ENCODE measurements at regions not wholly inside any gene's neighbourhood (a gene's known extent, or its start where the extent isn't known, plus 50 kb on each side); places are given as distances from the start of the nearest gene placed in this dataset.

DNA sequence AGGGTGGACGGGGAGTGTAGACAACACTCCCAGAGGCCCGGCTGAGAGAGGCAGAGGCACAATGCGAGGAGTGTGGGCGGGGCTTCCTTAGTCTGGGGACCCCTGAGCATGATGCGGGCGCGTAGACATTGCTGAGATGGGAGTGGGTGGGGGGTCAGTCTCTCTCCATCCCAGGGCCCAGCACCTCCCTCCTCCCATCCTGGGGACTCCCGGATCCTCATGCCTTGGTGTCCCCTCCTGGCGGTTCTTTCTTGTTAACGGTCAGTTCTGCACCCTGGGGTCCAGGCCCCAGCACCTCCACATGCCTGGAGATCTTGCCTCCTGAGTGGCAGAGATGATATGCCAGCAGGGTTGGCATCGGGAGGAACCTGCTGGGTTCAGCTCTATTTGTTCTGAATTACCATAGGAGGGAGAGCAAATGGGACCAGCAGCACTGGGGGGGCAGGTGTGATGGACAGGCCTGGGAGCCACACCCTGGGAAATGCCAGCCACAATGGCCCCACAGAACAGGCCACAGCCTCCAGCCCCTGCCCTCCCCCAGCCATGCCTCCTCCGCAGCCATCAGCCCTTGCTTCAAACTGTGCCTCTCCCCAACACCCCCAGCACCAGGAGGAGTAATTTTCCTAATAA lies 55.7 kb downstream of the RTL6 start:
- in situ Hi-C loops (cut with MboI; ENCODE audit: low sequenced_read_pairs) = no loop called here
- Histone ChIP-seq H3K4me1 (no peaks in the 10 kb centered on the region), H3K27me3 (ENCODE audit: low read depth) (no peaks in the 10 kb centered on the region), H3K36me3 (replicated peaks) (no peaks in the 10 kb centered on the region), H3K9me3 (no peaks in the 10 kb centered on the region), H3K4me3 (no peak overlapping the region)
- no peak for DNase-seq (ENCODE audit: low spot score in 2 of 2)

DNA sequence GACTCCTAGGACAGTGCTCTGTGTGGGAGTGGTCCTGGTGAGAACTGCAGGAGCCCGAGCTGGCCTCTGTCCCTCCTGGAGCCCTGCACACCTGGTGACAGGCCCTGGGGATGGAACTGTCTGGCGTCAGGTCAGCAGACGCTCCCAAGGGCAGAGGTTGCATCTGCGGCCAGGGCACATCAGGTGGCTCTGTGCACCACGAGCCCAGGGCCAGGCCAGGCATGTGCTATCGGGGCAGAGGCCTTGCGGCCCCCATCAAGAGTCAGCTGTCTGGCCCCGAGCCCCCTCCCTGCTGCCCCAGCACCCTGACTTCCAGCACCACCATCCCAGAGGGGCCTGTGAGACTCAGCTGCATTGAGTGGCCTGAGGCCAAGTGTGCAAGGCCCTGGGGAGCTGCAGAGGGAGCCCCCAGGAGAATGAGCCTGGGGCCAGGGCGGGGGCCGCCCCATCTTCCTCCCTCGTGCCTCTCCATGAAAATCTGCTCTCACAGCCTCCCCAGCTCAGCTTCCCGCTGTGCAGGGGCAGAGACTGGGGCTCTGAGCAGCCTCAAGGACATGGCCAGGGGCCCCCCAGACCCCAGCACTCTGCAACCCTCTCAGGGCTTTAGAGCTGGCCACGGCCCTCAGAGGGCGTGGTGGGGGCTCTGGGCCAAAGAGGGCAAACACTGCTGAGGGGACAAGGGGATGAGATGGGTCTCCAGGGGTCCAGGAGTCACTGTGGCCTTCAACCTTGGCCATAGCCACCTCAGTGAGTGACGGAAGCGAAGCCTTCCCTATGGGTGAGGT lies 56.4 kb downstream of the RTL6 start:
- in situ Hi-C loops (cut with MboI; ENCODE audit: low sequenced_read_pairs) = no loop called here
- H3K36me3 ChIP-seq (replicated peaks) = no peaks in the 10 kb centered on the region
- no peaks in the 10 kb centered on the region for H3K4me1 ChIP-seq
- no peak for DNase-seq (ENCODE audit: low spot score in 2 of 2)
- no peaks in the 10 kb centered on the region for H3K27me3 ChIP-seq (ENCODE audit: low read depth)
- H3K9me3 ChIP-seq = no peaks in the 10 kb centered on the region
- no peak overlapping the region for H3K4me3 ChIP-seq

DNA sequence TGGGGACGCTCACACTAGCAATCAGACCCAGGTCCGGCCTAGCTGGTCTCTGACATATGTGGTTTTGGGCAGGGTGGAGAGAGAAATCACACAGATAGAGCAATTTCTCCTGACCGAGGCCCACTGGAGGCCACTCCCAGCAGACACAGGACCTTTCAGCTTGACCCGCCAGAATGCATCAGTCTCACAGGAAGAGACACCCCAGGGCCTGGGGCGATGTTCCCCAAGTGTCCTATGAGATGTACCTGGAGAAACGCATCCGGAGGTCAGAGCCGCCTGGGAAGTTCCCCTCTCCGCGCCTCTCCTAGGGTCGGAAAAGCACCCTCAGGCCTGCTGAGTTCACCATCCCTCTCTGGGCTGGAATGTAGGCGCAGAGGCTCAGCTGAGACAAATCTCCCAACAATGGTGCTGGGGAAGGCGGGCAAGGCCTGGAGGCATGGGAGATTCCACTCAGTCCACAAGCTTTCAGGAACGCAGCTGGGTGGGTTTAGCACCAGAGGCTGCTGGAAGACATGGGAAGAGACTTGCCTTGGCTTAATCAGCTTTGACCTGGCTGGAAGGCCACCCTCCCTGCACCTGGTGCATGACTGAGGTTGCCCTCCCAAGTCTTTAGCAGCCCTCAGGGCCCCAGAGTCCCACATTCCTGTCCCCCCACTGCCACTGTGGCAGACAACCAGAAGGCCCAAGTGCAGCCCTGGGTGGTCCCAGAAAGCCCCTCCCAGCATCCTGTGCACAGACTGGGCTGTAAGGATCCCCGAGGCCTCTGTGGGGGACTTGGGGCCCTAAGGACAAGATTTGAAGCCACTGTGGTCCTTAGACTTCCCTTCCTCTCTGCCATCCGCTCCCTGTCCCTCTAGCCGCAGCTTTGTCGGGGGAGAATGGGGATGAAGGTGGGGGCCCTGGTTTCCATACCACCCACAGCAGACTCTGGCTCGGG lies 57.5 kb downstream of the RTL6 start:
- Histone ChIP-seq H3K27me3 (ENCODE audit: low read depth) (no peaks in the 10 kb centered on the region), H3K4me1 (no peaks in the 10 kb centered on the region), H3K4me3 (no peak overlapping the region), H3K36me3 (replicated peaks) (no peaks in the 10 kb centered on the region), H3K9me3 (no peaks in the 10 kb centered on the region)
- in situ Hi-C loops (cut with MboI; ENCODE audit: low sequenced_read_pairs) = no loop called here
- DNase-seq (ENCODE audit: low spot score in 2 of 2) = no peak

GRCh38 chr22:44439356-44440223 lies 58.4 kb downstream of the RTL6 start:
- H3K9me3 ChIP-seq = no peaks in the 10 kb centered on the region
- no peak for DNase-seq (ENCODE audit: low spot score in 2 of 2)
- in situ Hi-C loops (cut with MboI; ENCODE audit: low sequenced_read_pairs) = no loop called here
- 0 out of 2 replicates have a peak, but pooled peaks cover 3% of the 10 kb centered on the region for H3K27me3 ChIP-seq (ENCODE audit: low read depth)
- no peak overlapping the region for H3K4me3 ChIP-seq
- H3K36me3 ChIP-seq (replicated peaks) = no peaks in the 10 kb centered on the region
- H3K4me1 ChIP-seq = no peaks in the 10 kb centered on the region

DNA sequence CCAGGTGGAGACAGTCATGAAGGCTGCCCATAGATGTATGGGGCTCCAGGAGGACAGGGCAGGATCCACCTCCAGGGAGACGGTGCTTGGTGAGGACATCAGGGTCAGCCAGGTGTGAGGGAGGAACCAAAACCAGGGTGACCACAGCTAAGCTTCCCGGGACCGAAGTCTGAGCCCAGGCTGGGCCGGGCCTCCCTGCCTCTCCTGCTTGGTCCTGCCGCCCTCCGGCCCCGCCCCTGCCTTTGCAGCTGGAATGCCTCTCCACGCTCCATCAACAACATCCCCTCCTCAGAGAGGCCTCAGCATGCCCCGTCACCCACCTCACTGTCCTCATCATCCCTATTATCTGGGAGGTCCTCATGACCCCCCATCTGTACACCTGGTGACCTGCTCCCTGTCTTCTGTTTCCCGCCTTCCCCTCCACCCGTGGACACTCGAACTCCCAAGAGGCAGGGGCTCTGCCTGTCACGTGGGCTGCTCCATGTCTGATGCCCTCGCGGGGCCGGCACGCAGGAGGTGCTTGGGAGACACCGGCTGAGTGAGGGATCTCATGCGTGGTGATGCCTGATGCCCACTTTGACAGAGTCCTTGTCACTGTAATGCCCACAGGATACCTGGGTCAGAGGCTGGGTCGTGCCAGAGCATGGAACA lies 59.4 kb downstream of the RTL6 start:
- no peaks in the 10 kb centered on the region for H3K36me3 ChIP-seq (replicated peaks)
- no peaks in the 10 kb centered on the region for H3K9me3 ChIP-seq
- no peak for DNase-seq (ENCODE audit: low spot score in 2 of 2)
- 0 out of 2 replicates have a peak, but pooled peaks cover 3% of the 10 kb centered on the region for H3K27me3 ChIP-seq (ENCODE audit: low read depth)
- no peaks in the 10 kb centered on the region for H3K4me1 ChIP-seq
- in situ Hi-C loops (cut with MboI; ENCODE audit: low sequenced_read_pairs) = no loop called here
- H3K4me3 ChIP-seq = no peak overlapping the region

DNA sequence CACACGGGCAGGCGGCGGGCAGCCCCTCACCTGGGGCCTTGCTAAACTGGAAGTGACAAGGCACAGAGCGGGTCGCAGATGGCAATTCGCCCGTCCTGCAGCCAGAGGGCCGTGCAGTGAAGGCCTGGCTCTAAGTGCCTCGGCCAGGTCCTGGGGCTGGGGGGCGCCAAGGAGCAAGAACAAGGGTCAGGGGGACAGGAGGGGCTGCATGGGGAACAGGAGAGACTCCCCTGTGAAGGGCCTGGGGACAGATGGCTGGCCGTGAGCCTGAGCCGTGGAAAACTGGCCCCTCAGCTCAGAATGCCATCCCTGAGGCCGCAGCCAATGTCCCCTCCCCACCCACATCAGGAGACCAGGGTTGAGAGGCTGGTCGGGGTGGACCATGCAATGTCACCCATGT lies 60.0 kb downstream of the RTL6 start:
- H3K9me3 ChIP-seq = no peaks in the 10 kb centered on the region
- DNase-seq (ENCODE audit: low spot score in 2 of 2) = no peak
- no peak overlapping the region for H3K4me3 ChIP-seq
- H3K27me3 ChIP-seq (ENCODE audit: low read depth) = 0 out of 2 replicates have a peak, but pooled peaks cover 3% of the 10 kb centered on the region
- H3K36me3 ChIP-seq (replicated peaks) = no peaks in the 10 kb centered on the region
- in situ Hi-C loops (cut with MboI; ENCODE audit: low sequenced_read_pairs) = no loop called here
- H3K4me1 ChIP-seq = no peaks in the 10 kb centered on the region

DNA sequence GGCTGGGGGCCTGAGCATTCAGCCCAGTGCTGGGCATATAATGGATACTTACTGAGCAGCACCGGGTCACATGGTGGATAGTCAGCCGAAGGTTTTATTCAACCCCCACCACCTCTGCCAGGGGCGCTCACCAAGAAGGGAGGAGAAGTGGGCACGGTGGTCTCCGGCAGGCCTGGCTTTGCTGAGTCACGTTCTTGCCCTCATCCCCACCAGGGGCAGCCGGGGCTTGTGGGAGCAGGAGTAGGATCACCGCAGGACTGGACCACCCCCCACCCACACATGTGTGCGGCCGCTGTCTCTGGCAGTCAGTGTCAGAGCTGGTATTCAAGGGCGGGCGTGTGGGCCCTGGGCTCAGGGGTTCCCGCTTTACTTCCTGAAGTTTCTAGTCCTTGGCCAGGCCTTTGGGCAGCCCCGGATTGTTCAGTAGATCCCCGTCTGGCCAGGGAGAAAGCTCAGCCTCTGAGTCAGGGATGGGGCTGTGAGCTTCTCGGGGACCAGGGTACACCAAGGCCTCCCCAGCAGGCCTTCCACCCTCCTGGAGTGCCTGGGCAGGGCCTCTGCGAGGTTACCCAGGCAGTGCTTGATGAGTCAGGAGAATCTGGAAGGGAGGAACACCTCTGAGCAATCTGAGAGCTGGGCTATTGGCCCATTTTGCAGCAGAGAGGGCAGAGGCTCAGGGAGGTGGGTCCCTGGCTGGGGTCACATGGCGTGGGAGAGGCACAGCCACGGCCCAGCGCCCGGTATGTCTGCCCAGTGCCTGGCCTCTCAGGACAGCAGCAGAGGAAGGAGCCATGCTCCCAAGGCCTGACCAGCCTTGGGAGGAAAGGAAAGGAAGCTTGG lies 60.6 kb downstream of the RTL6 start:
- H3K27me3 ChIP-seq (ENCODE audit: low read depth) = 0 out of 2 replicates have a peak, but pooled peaks cover 3% of the 10 kb centered on the region
- no peak for DNase-seq (ENCODE audit: low spot score in 2 of 2)
- no peak overlapping the region for H3K4me3 ChIP-seq
- no peaks in the 10 kb centered on the region for H3K9me3 ChIP-seq
- in situ Hi-C loops (cut with MboI; ENCODE audit: low sequenced_read_pairs) = no loop called here
- H3K36me3 ChIP-seq (replicated peaks) = no peaks in the 10 kb centered on the region
- no peaks in the 10 kb centered on the region for H3K4me1 ChIP-seq

- H3K9me3 ChIP-seq = no peaks in the 10 kb centered on the region
- no peak overlapping the region for H3K4me3 ChIP-seq
- no peaks in the 10 kb centered on the region for H3K4me1 ChIP-seq
- in situ Hi-C loops (cut with MboI; ENCODE audit: low sequenced_read_pairs) = no loop called here
- H3K36me3 ChIP-seq (replicated peaks) = no peaks in the 10 kb centered on the region
- no peak for DNase-seq (ENCODE audit: low spot score in 2 of 2)
- 0 out of 2 replicates have a peak, but pooled peaks cover 3% of the 10 kb centered on the region for H3K27me3 ChIP-seq (ENCODE audit: low read depth)
Observed at GRCh38 chr22:44436736-44437135, 61.3 kb downstream of the RTL6 start.

- no peak for DNase-seq (ENCODE audit: low spot score in 2 of 2)
- in situ Hi-C loops (cut with MboI; ENCODE audit: low sequenced_read_pairs) = no loop called here
- Histone ChIP-seq H3K9me3 (no peaks in the 10 kb centered on the region), H3K27me3 (ENCODE audit: low read depth) (0 out of 2 replicates have a peak, but pooled peaks cover 3% of the 10 kb centered on the region), H3K36me3 (replicated peaks) (no peaks in the 10 kb centered on the region), H3K4me1 (peaks cover 14% of the 10 kb centered on the region), H3K4me3 (no peak overlapping the region)
Observed at GRCh38 chr22:44431256-44431655, 66.8 kb downstream of the RTL6 start.

GRCh38 chr22:44430716-44431115 lies 67.3 kb downstream of the RTL6 start:
- Histone ChIP-seq H3K27me3 (ENCODE audit: low read depth) (0 out of 2 replicates have a peak, but pooled peaks cover 3% of the 10 kb centered on the region), H3K4me1 (peaks cover 14% of the 10 kb centered on the region), H3K4me3 (no peak overlapping the region), H3K9me3 (no peaks in the 10 kb centered on the region), H3K36me3 (replicated peaks) (no peaks in the 10 kb centered on the region)
- no peak for DNase-seq (ENCODE audit: low spot score in 2 of 2)
- in situ Hi-C loops (cut with MboI; ENCODE audit: low sequenced_read_pairs) = no loop called here

- Histone ChIP-seq H3K27me3 (ENCODE audit: low read depth) (0 out of 2 replicates have a peak, but pooled peaks cover 3% of the 10 kb centered on the region), H3K9me3 (no peaks in the 10 kb centered on the region), H3K4me1 (peaks cover 14% of the 10 kb centered on the region), H3K36me3 (replicated peaks) (no peaks in the 10 kb centered on the region), H3K4me3 (no peak overlapping the region)
- in situ Hi-C loops (cut with MboI; ENCODE audit: low sequenced_read_pairs) = no loop called here
- no peak for DNase-seq (ENCODE audit: low spot score in 2 of 2)
Observed at GRCh38 chr22:44429941-44430587, 68.0 kb downstream of the RTL6 start.
